Kidney epithelial cell (primary cell): ENCODE measurements at regions not wholly inside any gene's neighbourhood (a gene's known extent, or its start where the extent isn't known, plus 50 kb on each side); places are given as distances from the start of the nearest gene placed in this dataset.

Source experiments
- DNase-seq: peaks from one replicate; pipeline ENCODE4 v3.0.0-alpha.2; 2010; ENCODE audit warnings: low read depth
- H3K27me3 ChIP-seq: 2 replicates; pipeline ENCODE4 v1.6.0; 2011; ENCODE audit warnings: low read length; ENCODE audit not compliant: control insufficient read depth, insufficient read depth
- H3K36me3 ChIP-seq: 2 replicates; pipeline ENCODE4 v1.5.1; 2011; ENCODE audit warnings: low read length; ENCODE audit not compliant: control insufficient read depth, insufficient read depth
- H3K4me3 ChIP-seq: 2 replicates; pipeline ENCODE4 v1.5.1; 2011; ENCODE audit warnings: low read depth, mild to moderate bottlenecking, control low read depth, low read length
- TF ChIP-seq, protein P1 (sequence below): IDR thresholded peaks from 2 replicates; pipeline ENCODE4 v1.5.1; 2011; ENCODE audit warnings: mild to moderate bottlenecking, moderate library complexity, low read length, control low read depth, inconsistent platforms; ENCODE audit not compliant: insufficient read depth, poor library complexity, severe bottlenecking

DNA sequence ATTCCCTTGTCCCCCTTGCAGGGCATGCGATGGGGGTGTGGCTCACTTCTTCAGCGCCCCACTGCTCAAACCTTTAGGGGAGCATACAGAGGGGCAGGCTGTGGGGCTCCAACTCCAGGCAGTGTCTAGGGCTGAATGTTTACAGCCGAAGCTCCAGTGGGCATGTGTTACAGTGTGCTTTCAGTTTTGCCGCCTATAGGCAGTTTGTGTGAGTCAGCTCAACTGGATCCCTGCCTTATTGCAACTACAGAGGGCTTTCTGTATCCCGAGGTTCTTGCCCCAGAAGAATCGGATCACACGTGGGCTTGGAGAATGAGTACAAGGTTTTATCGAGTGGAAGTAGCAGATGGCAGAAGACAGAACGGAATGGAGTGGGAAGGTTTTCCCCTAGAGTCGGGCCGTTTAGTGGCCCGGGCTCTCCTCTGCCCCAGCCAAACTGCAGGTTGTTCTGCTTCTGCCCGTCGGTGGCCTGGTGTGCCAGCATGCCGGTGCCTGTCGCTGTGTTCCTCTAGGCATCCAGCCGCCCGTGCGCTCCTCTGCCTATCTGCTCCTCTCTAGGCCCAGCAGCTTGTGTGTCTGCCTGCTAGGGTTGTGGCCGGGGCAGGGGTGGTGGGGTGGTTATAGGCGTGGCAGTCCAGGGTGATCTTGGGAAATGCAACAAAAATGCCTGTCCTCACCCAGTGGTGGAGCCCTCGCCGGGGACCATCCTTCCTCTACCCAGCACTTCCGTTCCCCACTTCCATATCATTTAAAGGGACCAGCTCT is 435.9 kb upstream of the SGCG start:
- H3K36me3 ChIP-seq, result no peaks in the 10 kb centered on the region
- TF ChIP-seq, protein P1, sequence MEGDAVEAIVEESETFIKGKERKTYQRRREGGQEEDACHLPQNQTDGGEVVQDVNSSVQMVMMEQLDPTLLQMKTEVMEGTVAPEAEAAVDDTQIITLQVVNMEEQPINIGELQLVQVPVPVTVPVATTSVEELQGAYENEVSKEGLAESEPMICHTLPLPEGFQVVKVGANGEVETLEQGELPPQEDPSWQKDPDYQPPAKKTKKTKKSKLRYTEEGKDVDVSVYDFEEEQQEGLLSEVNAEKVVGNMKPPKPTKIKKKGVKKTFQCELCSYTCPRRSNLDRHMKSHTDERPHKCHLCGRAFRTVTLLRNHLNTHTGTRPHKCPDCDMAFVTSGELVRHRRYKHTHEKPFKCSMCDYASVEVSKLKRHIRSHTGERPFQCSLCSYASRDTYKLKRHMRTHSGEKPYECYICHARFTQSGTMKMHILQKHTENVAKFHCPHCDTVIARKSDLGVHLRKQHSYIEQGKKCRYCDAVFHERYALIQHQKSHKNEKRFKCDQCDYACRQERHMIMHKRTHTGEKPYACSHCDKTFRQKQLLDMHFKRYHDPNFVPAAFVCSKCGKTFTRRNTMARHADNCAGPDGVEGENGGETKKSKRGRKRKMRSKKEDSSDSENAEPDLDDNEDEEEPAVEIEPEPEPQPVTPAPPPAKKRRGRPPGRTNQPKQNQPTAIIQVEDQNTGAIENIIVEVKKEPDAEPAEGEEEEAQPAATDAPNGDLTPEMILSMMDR, result no peak
- DNase-seq, result no peak
- H3K27me3 ChIP-seq, result no peaks in the 10 kb centered on the region
- no peak overlapping the region for H3K4me3 ChIP-seq

DNA sequence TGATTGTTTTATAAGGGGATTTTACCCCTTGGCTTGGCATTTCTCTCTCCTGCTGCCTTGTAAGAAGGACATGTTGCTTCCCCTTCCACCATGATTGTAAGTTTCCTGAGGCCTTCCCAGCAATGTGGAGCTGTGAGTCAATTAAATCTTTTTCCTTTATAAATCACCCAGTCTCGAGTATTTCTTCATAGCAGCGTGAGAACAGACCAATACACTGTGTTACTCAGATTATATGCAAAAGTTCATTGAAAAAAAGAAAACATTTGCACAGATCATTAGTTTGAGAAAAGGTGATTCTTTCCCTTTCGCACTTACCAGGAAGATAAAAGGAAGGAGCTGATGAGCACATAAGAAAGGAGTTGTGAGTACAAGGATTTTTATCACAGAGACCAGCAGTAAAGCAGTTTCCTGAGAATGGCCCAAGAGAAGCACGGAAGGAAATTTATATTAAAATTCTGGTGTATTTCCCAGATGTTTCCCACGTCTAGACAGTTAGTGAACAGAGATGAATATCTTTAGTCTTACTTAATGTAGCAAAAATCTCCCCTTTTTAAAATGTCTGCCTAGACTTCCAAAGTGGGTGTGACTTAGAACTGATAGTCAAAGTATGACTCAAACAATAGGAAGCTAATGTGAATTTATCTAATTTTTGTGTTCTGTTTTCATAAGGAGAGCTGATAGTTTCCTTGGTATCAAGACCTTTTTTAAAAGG is 431.8 kb upstream of the SGCG start:
- no peak for DNase-seq
- H3K36me3 ChIP-seq, result no peaks in the 10 kb centered on the region
- TF ChIP-seq, protein P1, result no peak
- H3K4me3 ChIP-seq, result no peak overlapping the region
- no peaks in the 10 kb centered on the region for H3K27me3 ChIP-seq

DNA sequence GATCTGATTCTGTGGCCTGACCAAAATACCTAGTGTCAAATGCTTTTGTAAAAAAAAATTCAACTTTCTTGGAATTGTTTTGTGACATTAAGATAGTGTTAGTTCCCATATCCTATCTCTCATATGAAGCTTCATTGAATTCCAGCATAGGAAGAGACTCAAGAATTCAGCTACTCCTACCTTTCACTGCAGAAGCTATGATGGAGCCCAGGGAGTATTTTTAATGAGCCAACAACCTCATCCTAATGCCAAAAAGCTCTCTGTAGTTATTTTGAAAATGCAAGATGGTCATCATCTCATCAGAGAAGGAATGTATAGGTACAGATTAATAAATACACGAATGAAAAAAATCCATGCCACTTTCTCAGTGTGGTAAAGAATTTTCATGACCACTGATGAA is 431.2 kb upstream of the SGCG start:
- no peak overlapping the region for H3K4me3 ChIP-seq
- no peaks in the 10 kb centered on the region for H3K36me3 ChIP-seq
- TF ChIP-seq, protein P1, result no peak
- no peak for DNase-seq
- H3K27me3 ChIP-seq, result no peaks in the 10 kb centered on the region

DNA sequence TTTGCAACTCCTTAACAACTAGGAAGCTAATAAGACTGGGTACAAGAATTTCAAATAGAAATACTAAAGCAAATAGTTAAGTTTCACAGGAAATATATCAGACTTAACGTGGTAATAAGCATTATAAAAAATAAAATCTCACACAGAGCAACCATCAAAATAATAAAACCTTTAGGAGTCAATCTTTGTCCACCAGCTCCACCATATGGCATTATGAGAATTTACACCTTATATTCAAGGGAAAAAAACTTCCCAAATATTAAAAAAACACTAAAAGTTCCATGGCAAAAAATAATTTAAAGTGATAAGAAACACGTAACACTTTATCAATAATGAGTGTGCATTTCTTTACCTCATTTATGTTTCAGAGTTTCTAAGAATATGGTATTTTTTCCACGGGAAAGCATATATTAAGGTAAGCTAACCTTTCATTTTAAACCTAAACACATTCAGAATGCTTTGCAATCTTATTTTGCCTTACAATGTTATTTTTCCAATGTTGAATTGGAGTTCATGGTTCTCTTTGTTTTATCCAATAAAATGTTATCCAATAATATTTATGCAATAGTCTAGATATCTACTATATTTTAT is 423.2 kb upstream of the SGCG start:
- DNase-seq, result no peak
- Histone ChIP-seq H3K4me3 (no peak overlapping the region), H3K36me3 (no peaks in the 10 kb centered on the region), H3K27me3 (no peaks in the 10 kb centered on the region)
- TF ChIP-seq, protein P1, result no peak

DNA sequence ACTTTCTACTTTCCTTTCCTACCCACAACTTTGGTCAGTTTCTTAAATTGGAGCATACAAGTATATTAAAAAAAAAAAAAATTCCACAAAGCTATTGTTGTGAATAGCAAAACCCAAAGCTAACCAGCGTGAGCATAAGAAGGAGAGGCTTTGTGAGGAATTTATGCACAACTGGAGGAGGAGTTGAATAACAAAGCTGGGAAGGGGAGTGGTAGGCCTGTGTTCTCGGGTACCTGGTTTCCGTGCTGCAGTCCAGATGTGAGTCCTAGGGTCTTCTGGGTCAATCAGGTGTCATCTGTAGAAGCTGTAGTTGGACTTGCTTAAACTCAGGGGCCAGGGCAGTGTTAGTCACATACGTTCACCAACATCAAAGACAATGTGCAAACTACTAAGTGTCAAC is 422.5 kb upstream of the SGCG start:
- Histone ChIP-seq H3K4me3 (no peak overlapping the region), H3K27me3 (no peaks in the 10 kb centered on the region), H3K36me3 (no peaks in the 10 kb centered on the region)
- DNase-seq, result no peak
- TF ChIP-seq, protein P1, result no peak

DNA sequence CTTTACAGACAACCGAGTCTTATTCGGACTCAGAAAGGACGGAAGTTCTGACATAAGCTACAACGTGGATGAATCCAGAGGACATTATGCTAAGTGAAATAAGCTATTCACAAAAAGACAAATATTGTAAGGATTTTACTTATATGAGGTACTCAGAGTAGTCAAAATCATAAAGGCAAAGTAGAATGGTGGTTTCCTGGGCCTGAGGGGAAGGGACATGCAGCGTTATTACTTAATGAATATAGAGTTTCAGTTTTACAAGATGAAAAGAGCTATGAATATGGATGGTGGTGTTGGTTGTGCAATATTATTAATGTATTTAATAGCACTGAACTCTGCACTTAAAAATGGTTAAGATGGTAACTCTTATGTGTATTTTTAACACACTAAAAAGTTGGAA is 419.1 kb upstream of the SGCG start:
- Histone ChIP-seq H3K36me3 (no peaks in the 10 kb centered on the region), H3K4me3 (no peak overlapping the region), H3K27me3 (no peaks in the 10 kb centered on the region)
- DNase-seq, result no peak
- TF ChIP-seq, protein P1, result no peak
